HG03378 (cell line): ENCODE measurements at regions not wholly inside any gene's neighbourhood (a gene's known extent, or its start where the extent isn't known, plus 50 kb on each side); places are given as distances from the start of the nearest gene placed in this dataset.
"Not testable (repeated sequence)": the region's sequence is repeated elsewhere in the genome, so short reads cannot be mapped to it uniquely, and the experiment has no call there.

ENCODE experiments used
- ATAC-seq: cut with Tn5 transposase; IDR thresholded peaks from one replicate; pipeline ENCODE4 v1.9.1; 2021; ENCODE audit warnings: mild to moderate bottlenecking, moderate library complexity; ENCODE audit not compliant: unreplicated experiment

GRCh38 chr13:74751739-74752138 is 617.5 kb upstream of the KLF12 start:
- ATAC-seq: no peak

DNA sequence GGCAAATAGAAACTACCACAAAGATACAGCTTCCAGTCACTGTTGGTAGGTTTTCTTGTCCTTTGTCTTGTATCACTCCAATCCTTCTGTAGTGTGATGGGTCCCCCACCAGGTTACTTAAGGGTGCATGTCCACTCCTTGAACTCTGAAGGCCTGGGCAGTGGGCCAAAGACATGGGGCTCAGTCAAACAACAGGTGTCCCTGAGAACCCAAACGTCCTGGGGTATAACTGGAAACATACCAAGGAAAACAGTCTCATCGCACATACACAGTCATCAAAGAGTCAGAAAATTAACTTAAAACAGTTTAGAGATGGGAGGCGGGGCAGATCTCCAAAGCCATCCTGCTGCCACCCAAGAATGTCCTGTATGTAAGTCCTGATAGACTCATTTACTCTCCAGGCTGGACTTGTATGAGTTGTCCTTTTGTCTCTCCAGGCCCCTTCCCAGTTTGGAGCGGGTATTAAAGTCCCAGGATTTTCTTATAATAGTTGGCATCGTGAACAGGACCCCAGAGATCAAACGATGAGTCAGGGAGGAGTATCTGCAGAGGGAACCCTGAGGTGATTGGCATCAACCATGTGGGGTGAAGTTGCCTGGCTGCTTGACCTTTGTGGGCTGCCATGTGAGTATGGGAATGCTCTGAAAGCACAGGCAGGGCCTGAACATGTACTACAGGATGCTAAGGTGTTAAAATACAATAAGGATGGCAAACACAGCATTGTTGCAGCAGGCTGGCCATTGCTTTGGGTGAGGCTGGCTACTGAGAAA is 613.2 kb upstream of the KLF12 start:
- no peak for ATAC-seq

GRCh38 chr13:74743992-74744391 is 609.8 kb upstream of the KLF12 start:
- ATAC-seq: no peak

DNA sequence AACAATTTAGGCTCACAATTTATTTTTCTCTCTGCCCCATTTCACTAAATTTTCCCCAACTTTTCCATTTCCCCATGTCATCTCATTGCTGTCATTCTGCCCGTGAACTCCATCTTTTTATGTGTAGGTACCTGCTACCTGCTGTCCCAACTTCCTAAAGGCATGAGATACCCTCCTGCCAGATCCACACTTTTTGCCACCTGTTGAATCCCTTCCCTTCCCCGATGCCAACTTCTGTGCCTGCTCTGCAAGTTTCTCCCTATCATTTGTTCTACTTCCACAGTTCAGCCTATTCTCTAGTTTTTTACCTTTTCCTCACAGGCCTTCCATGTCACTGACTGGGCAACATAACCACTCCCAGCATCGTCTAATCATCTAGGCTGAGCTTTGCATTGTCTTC is 607.5 kb upstream of the KLF12 start:
- no peak for ATAC-seq

DNA sequence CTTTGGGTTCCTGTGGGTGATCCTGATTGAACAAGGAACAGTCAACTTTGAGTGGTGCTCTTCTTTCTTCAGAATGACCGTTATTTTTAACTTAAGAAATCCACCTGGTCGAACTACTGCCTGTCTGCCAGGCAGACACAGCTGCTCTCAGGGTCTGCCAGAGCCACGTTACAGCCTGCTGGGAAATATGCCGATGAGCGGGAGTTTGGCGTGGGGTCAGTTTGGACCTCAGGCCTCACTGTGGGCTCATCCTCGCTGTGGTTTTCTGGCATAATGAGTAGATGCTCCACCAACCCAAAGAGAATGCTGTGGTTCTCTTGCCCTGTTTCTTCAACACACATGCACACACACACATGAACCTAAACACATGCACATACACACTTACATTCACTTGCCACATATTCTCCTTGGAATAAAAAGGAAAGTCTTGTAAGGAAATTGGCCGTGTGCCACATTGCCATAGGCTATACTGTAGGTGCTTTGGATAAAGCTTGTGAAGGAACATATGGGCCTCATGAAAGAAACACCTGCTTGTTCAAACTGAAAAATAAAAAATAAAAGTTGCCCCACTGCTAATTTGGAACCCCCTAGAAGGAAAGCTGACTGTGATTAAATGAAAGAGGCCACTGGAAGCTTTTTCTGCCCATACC is 598.7 kb upstream of the KLF12 start:
- ATAC-seq: no peak

GRCh38 chr13:74731731-74732130 is 597.5 kb upstream of the KLF12 start:
- no peak for ATAC-seq

- no peak for ATAC-seq
Observed at GRCh38 chr13:74730556-74731331, 596.5 kb upstream of the KLF12 start.

- no peak for ATAC-seq
Observed at GRCh38 chr13:74726206-74726605, 592.0 kb upstream of the KLF12 start.

- ATAC-seq: not testable (repeated sequence)
Observed at GRCh38 chr13:74718232-74718842, 584.1 kb upstream of the KLF12 start.

DNA sequence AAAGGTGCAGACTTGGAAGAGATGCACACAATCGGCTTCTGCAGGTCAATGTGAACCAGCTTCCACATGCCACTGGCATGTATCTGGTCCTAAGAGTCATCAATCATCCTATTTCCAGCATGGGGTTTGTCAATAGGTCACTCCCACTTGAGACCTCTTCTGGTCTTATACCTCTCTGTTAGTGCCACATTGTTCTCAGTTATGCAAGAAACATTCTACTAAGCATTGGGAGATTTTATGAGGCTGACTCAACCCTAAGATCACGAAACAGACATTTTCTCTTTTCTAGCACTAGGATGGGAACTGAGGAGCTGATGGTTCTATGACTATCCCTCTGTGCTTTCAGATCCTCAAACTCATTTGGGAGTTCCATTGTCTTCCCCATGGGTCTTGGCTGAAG is 581.5 kb upstream of the KLF12 start:
- no peak for ATAC-seq

DNA sequence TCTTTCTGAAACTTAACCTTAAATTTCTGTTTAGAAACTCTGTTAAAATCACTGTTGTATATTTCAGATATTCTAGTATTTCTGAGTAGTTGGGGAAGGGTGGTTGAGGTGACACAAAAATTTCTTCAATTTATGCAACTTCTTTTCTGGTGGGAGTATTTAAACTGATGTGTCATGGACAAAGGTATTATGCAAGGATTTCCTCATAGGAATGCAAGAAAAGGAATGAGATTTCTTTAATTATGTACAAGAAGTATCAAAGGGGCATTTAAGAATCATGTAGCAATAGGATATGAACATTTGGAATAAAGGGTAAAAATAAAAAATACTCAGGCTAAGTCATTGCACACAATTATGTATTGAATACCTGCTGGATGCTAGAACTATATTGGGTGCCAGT is 575.8 kb upstream of the KLF12 start:
- no peak for ATAC-seq

DNA sequence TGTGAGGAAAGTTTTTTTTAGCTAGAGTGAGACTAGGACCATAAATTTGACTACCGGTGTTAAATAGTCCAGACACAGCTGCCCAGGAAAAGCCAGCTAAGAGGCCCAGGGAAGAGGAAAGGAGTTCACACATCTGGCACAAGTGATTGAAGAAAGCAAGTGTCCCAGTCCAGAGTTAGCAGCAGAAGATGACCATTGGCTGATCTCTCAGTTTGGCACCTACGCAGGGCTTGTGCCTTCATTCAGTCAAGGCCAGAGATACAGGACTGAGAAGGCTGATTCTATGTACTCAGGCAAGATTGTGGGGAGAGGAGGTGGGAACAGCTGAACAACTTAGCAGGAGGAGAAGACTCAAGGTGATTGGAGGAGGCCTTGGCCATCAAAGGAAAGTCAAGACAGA is 575.0 kb upstream of the KLF12 start:
- no peak for ATAC-seq

DNA sequence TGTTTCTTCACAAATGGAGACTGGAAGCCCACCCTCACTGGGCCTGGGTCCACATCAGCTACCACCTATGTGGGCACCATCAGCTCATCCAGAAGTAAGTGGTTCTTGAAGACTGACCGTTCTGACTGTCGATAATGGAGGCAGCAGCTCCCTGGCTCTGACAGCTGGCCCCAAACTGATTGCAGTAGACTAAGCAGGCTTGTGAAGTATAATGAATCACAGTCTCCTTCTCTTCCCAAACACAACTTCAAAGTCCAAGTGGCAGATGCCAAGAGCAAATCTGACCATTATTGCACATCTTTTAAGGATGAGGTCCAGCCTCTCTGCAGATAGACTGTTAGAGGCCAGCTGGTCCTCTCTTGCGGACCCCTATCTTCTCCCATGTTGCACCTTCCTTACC is 574.4 kb upstream of the KLF12 start:
- ATAC-seq: no peak

GRCh38 chr13:74707291-74707690 is 573.1 kb upstream of the KLF12 start:
- ATAC-seq: no peak

DNA sequence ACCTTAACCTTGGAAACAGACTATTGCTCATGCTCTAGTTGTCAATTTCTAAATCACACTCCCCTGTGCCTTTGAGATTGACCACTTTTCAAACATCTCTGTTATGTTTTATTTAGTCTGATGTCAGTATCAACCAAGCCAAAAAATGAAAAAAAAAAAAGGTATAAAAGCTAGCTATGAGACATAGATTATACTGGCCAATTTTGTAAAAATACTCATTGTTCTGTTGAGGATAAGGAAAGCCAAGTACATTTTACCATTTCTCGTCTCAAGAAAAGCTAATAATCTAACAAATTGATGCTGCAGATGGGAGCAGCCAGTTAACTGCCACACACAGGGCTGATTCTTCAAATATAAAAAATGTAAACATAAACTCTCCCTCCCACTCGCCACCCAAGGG is 572.6 kb upstream of the KLF12 start:
- no peak for ATAC-seq

DNA sequence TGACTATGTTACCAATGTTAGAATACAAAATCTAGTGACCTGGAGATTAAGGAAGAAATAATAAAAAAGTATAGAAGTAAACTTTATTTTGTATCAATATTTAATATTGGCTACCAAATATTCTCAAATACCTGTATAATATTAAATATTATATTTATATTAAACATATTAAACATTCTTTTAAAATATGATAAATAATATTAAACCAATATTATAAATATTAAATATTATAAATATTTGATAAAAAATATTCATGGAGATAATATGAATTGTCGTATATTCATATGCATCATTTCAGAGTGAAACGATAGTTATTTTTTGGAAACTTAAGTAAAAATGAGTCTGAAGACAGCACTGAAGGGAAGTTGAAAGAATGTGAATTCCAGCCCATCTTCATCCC is 571.2 kb upstream of the KLF12 start:
- no peak for ATAC-seq

DNA sequence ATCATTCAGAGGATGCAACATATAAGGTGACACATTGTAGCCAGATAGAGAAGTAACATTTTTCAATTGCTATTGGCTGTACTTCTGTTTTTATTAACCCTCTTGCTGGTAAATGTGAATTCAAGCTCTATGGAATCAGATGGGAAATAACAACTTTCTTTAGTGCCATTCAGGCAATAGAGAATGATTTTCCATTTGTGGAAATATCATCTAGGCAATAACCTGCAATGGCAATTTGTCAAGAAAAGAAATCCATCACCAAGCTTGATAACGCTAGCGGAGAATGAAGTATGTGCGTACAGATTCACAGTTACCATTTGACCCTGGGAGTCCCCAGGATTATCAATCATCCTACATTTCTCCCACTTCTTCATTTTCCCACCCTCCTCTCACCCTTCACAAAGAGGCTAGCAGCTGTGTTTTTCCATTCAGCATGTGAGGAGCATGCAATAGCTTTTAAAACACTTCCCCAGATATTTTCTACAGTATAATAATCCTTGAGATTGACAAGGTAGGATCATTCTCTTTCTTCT is 569.7 kb upstream of the KLF12 start:
- ATAC-seq: no peak

GRCh38 chr13:74696148-74696922 is 562.1 kb upstream of the KLF12 start:
- no peak for ATAC-seq

GRCh38 chr13:74695021-74695800 is 561.0 kb upstream of the KLF12 start:
- ATAC-seq: no peak
